Brain microvascular endothelial cell (primary cell): ENCODE measurements at regions not wholly inside any gene's neighbourhood (a gene's known extent, or its start where the extent isn't known, plus 50 kb on each side); places are given as distances from the start of the nearest gene placed in this dataset.

Experiments used
- DNase-seq: peaks from one replicate; pipeline ENCODE4 v3.0.0-alpha.2; 2020
- H3K27ac ChIP-seq: fragments of 250-450 bp; sonication (Bioruptor Pico); 2 replicates; pipeline ENCODE4 v1.5.1; 2020; ENCODE audit warnings: mild to moderate bottlenecking, moderate library complexity
- H3K27me3 ChIP-seq: fragments of 250-450 bp; sonication (Bioruptor Pico); replicated peaks from 2 replicates; pipeline ENCODE4 v1.5.1; 2020; ENCODE audit warnings: mild to moderate bottlenecking
- H3K36me3 ChIP-seq: fragments of 250-450 bp; sonication (Bioruptor Pico); replicated peaks from 2 replicates; pipeline ENCODE4 v1.5.1; 2020; ENCODE audit warnings: mild to moderate bottlenecking
- H3K4me3 ChIP-seq: 2 replicates; pipeline ENCODE4 v1.5.1; 2011; ENCODE audit warnings: low read depth, mild to moderate bottlenecking, control low read depth, low read length, moderate library complexity
- CTCF ChIP-seq: IDR thresholded peaks from 2 replicates; pipeline ENCODE4 v1.5.1; 2011; ENCODE audit warnings: low read depth, mild to moderate bottlenecking, moderate library complexity, low read length, control low read depth, inconsistent platforms; ENCODE audit errors: missing control alignments
- in situ Hi-C: cut with HindIII; loops from 2 replicates; pipeline ENCODE4 v1.10.0; 2017; ENCODE audit warnings: low sequenced_read_pairs, low pct_ligation_motif_present

- in situ Hi-C loops = no loop called here
- no peak for TF ChIP-seq CTCF
- Histone ChIP-seq H3K27ac (no peak overlapping the region), H3K27me3 (no peaks in the 10 kb centered on the region), H3K4me3 (no peak overlapping the region), H3K36me3 (no peaks in the 10 kb centered on the region)
- DNase-seq = no peak
These were observed 321.7 kb upstream of the THSD7B start for GRCh38 chr2:136443661-136444060.

GRCh38 chr2:136441979-136442714, 323.2 kb upstream of the THSD7B start:
- TF ChIP-seq CTCF = no peak
- H3K27ac ChIP-seq = no peak overlapping the region
- H3K27me3 ChIP-seq = no peaks in the 10 kb centered on the region
- no peak for DNase-seq
- H3K4me3 ChIP-seq = no peak overlapping the region
- H3K36me3 ChIP-seq = no peaks in the 10 kb centered on the region
- in situ Hi-C loops = no loop called here

GRCh38 chr2:136439064-136439676, 321.2 kb upstream of the CXCR4 start:
- Histone ChIP-seq H3K27me3 (no peaks in the 10 kb centered on the region), H3K27ac (no peak overlapping the region), H3K36me3 (no peaks in the 10 kb centered on the region), H3K4me3 (no peak overlapping the region)
- DNase-seq = no peak
- TF ChIP-seq CTCF = no peak
- in situ Hi-C loops = no loop called here

GRCh38 chr2:136437461-136437860, 319.5 kb upstream of the CXCR4 start:
- in situ Hi-C loops = no loop called here
- no peaks in the 10 kb centered on the region for H3K36me3 ChIP-seq
- no peak overlapping the region for H3K27ac ChIP-seq
- TF ChIP-seq CTCF = no peak
- H3K27me3 ChIP-seq = no peaks in the 10 kb centered on the region
- DNase-seq = no peak
- H3K4me3 ChIP-seq = no peak overlapping the region

- H3K4me3 ChIP-seq = no peak overlapping the region
- no peak for DNase-seq
- H3K27me3 ChIP-seq = no peaks in the 10 kb centered on the region
- no peaks in the 10 kb centered on the region for H3K36me3 ChIP-seq
- no peak for TF ChIP-seq CTCF
- in situ Hi-C loops = no loop called here
- no peak overlapping the region for H3K27ac ChIP-seq
These were observed 319.0 kb upstream of the CXCR4 start for GRCh38 chr2:136436936-136437335.

- no peak for TF ChIP-seq CTCF
- DNase-seq = no peak
- no peak overlapping the region for H3K27ac ChIP-seq
- H3K4me3 ChIP-seq = no peak overlapping the region
- in situ Hi-C loops = no loop called here
- H3K36me3 ChIP-seq = no peaks in the 10 kb centered on the region
- no peaks in the 10 kb centered on the region for H3K27me3 ChIP-seq
These were observed 316.3 kb upstream of the CXCR4 start for GRCh38 chr2:136434251-136434715.
